Posterior cingulate gyrus (tissue), 11 donors: ENCODE measurements at regions not wholly inside any gene's neighbourhood (a gene's known extent, or its start where the extent isn't known, plus 50 kb on each side); places are given as distances from the start of the nearest gene placed in this dataset.
A peak's percentile ranks its signal among the peaks of the same experiment; 100 is the strongest.

Experiments used
- DNase-seq, 10 donors: peaks; one replicate each; pipeline versions ENCODE4 v3.0.0 to v3.0.0-alpha.2; 2020 to 2021; ENCODE audit warnings: mixed read lengths in 3 of 10
- intact Hi-C: fragments of 100-400 bp; cut with DNase I; formaldehyde crosslinking; loops from one replicate; pipeline ENCODE4 v1.15.1; 2023

DNA sequence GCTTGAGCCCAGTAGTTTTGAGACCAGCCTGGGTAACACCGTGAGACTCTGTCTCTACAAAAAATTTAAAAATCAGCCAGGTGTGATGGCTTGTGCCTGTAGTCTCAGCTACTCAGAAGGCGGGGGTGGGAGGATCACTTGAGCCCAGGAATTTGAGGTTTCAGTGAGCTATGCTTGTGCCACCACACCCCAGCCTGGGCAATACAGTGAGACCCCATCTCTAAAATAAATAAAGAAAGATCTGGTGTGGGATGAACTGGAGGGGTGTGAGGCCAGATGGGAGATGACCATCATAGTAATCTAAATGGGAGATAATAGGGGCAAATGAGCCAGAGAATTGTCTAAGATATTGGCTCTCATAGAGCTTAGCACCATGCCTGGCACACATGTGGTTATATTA lies 60.1 kb upstream of the TRABD2B start:
- intact Hi-C loops: no loop called here
- no peak for DNase-seq

DNA sequence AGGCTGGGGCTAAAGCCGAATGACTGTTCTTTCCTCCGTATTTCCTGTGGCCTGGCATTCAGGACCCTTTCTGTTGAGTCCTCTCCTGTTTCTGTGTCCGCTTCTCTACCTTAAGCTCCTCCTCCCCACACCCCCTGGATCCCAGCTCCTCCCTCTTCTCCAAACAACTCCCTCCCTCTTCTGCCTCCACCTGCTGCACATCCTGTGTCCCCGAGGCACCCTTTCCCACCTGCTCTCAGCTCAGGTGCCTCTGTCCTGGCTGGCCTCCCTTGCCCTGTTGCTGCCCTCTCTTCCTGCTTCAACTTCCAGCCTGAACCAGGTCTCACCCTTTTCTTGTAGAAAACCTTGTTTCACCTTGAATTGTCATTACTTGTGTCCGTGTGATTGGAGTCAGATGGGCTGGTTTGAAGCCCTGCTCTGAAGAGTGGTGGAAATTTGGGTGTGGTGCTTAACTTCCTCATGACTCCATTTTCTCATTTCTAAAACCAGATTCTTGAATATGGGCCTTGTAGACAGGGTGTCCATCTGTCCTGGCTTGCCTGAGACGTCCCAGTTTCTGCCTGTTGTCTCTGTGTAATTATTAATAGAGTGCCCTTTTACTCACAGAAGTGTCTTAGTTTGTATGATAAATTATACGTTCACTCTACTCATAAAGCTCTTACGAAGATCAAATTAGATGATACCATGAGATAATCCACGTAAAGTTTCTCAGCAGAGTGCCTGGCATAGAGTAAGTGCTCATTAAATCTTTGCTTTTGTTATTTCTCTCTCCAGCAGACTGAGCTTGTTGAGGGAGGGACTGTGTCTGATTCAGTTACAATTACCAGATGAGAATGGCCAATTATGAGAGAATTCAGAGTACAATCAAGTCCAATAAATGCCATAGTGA lies 58.9 kb upstream of the TRABD2B start:
- DNase-seq: no peak
- intact Hi-C loops: no loop called here

DNA sequence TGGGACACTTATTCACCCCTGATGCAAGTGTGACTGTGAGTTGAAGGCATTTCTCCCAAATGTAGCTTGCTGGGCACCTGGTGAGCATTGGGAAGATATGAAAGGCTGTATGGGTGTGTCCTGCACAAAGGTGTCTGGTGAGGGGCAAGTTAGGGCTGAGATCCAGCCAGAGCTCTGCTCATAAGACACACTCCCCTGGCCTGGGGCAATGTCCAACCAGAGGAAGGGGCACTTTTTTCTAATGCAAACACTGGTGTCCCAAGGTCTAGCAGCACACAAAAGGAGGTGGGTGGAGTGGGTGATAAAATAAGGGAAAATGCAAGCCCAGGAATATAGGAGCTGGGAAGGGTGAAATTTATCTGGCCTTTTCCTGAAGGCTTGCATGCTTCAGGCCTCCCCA lies 57.0 kb upstream of the TRABD2B start:
- intact Hi-C loops: no loop called here
- no peak for DNase-seq

DNA sequence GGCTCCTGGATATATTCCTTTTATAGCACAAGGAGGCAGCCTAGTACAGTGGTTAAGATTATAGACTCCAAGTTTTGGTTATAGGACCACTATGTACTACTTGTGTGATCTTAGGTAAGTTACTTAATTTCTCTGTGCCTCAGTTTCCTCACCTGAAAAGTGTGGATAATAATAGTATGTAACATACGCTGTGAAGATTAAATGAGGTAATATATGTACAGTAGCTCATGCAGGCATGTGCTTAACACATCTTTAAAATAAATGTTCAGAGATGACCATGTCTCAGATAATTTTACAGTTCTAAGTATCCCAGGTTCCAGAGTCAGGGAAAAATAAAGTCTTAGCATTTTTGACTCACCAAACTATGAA lies 55.7 kb upstream of the TRABD2B start:
- intact Hi-C loops: no loop called here
- no peak for DNase-seq

DNA sequence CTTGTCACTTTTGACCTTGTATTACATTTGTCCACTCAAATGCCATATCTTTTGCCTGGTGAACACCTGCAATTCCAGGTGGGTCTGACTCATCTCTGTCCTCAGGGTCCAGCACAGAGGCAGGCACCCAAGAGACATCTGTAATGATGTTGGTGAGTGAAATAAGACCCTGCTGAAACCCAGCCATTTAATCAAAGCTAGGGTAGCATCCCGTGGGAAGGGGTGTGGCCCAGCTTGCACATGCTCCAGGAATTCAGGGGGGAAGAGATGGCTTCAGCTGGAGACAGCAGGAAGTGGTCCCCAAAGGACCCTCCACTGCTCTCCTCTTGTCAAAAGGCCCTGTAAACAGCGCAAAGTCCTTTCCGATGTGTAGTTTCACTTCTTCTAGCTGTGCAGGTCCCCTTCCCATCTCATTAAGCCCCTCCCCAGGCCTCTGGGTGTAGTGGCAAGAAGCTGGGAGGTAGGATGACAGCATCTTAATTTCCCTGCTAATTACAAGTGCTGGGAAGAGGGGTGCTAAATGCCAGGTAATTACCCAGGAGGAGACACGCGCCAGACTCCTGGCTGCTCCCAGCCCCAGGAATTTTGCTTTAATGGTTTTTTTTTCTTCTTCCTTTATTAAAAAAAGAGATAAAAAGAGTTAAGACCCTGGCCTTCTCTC lies 54.4 kb upstream of the TRABD2B start:
- intact Hi-C loops: no loop called here
- no peak for DNase-seq

DNA sequence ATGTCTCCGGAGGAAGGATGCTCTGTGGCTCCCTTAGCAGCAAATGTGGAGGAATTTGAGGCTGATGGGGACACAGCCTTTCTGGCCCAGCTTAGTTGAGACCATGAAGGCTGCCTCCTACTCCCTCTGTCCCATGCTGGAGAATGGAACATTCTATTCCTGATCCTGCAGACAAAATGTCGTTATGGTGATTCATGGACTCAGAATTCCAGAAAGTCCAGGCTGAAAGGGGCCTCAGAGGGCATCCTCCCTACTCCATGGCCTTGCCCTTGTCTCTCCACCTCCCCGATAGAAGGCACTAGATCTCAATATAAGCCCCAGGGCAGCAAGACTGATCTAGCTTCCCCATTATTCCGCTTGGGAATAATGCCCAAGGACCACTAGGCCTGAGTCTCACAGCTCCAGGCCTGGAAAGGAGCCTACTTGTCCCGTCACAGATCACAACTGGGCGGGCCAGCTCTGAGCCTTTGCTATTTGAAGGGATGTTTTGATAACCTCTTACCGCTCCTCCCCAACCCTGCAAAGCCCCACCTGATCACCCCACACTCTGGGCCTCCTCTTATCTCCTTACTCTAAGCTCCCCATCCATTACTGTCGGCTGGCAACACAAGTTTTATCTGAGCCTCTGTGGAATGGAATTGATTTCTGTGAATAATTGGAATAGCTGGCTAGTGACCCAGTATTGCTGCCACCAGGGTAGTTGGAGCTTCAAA lies 52.8 kb upstream of the TRABD2B start:
- intact Hi-C loops: no loop called here
- peak in 1 of 10 donors; percentile 42 for DNase-seq

DNA sequence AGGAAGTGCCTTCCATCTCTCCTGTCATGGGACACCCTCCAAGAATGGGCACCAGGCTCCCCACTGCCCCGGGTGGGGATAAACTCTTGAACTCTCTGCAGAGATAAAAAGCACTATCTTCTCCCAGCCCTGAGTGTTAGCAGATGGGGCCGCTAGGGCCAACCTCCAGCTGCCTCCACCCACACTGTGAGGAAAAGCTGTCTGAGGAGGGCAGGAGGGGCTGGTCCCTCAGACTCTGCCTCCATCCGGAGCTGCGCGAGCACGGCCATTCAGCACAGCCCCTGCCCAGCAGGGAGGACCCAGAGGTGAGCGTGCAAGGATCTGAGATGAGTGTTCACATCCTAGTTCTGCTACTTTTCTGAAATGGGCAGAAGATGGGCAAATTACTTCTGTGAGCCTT lies 51.8 kb upstream of the TRABD2B start:
- no peak for DNase-seq
- intact Hi-C loops: no loop called here

DNA sequence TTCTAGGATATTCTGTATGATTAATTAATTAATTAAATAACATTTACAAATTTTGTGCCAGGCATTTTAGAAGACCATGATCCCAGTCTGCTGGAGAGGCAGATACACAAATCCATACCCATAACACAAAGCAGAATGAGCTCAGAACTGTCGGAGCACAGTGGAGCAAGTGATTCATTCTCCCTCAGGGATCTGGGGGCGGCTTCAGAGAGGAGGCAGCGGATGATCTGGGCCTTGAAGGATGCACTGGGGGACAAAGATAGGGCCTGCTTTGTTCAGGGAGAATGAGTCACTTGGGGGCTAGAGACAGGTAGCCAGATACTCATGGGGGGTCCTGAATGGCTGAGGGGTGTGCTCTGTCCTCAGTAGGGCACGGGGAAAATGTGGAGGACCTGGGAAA lies 50.9 kb upstream of the TRABD2B start:
- DNase-seq: peak in 1 of 10 donors; percentile 29
- intact Hi-C loops: no loop called here

DNA sequence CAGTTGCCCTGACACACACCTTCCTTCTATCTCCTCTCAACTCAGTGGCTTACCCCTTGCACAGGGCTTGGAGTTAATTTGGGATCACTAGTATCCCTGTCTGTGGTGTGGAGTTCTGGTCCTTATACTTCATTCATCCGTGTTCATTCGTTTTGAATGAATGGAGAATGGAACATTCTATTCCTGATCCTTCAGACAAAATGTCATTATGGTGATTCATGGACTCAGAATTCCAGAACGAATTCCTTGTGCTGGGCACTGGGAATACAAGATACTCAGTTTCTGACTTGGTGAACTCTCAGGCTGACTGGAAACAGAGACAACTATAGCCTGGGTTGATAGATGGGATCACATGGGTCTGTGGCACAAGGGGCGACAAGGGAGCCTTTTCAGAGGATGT lies 49.9 kb upstream of the TRABD2B start:
- intact Hi-C loops: no loop called here
- no peak for DNase-seq
